Adrenal gland (tissue), 5 donors: ENCODE measurements at regions not wholly inside any gene's neighbourhood (a gene's known extent, or its start where the extent isn't known, plus 50 kb on each side); places are given as distances from the start of the nearest gene placed in this dataset.

Experiments
- CTCF ChIP-seq, 6 experiments: fragments of 450-650 bp in 4 of 6; fragments of 200-600 bp in 2 of 6; sonication (generic) in 1 of 6; IDR thresholded peaks; 1 replicate in 5 of 6; 2 replicates in 1 of 6; pipeline versions ENCODE4 v1.5.1 to v1.8.0; 2016 to 2021; ENCODE audit warnings: antibody characterized with exemption in 6 of 6, mild to moderate bottlenecking in 2 of 6, moderate library complexity in 1 of 6
- POLR2A ChIP-seq, 2 donors: fragments of 450-650 bp; IDR thresholded peaks; one replicate each; pipeline ENCODE4 v1.6.1; 2017; ENCODE audit warnings: antibody characterized with exemption in 2 of 2, mild to moderate bottlenecking in 2 of 2, moderate library complexity in 1 of 2
- donor health status: DM: no; HTN: no; CAD: no.

- TF ChIP-seq CTCF (IDR thresholded peaks at IDR 0.05), result no peak
- no peak for TF ChIP-seq POLR2A (IDR thresholded peaks at IDR 0.05)
Observed at GRCh38 chr18:39835303-39836030, 2119.6 kb upstream of the PIK3C3 start.
